Mesenchymal stem cell (in vitro differentiated cells and primary cell): ENCODE measurements at regions not wholly inside any gene's neighbourhood (a gene's known extent, or its start where the extent isn't known, plus 50 kb on each side); places are given as distances from the start of the nearest gene placed in this dataset.
A peak's percentile ranks its signal among the peaks of the same experiment; 100 is the strongest.

Source experiments
- DNase-seq: peaks from one replicate; pipeline ENCODE4 v3.0.0-alpha.2; 2013
- H2AFZ ChIP-seq: one replicate; pipeline ENCODE4 v1.6.1; 2013; ENCODE audit warnings: low read depth, mild to moderate bottlenecking, control low read depth, inconsistent platforms, low read length, moderate library complexity
- H2AK5ac ChIP-seq: 2 replicates; pipeline ENCODE4 v1.6.1; 2013; ENCODE audit warnings: low read length, moderate library complexity, mild to moderate bottlenecking, inconsistent platforms; ENCODE audit not compliant: severe bottlenecking
- H2BK120ac ChIP-seq: one replicate; pipeline ENCODE4 v1.6.1; 2013; ENCODE audit warnings: low read depth, mild to moderate bottlenecking, inconsistent platforms, low read length, moderate library complexity
- H2BK12ac ChIP-seq, 2 experiments: one replicate each; pipeline ENCODE4 v1.6.1; 2013; ENCODE audit warnings: inconsistent platforms in 2 of 2, low read length in 2 of 2, mild to moderate bottlenecking in 2 of 2, moderate library complexity in 2 of 2, control low read depth in 1 of 2
- H2BK15ac ChIP-seq: one replicate; pipeline ENCODE4 v1.6.1; 2013; ENCODE audit warnings: mild to moderate bottlenecking, low read depth, inconsistent platforms; ENCODE audit not compliant: poor library complexity, severe bottlenecking
- H2BK5ac ChIP-seq: 2 replicates; pipeline ENCODE4 v1.6.1; 2013; ENCODE audit warnings: low read depth, mild to moderate bottlenecking, low read length, control low read depth, inconsistent platforms; ENCODE audit not compliant: poor library complexity, severe bottlenecking
- H3K14ac ChIP-seq, 2 experiments: one replicate each; pipeline ENCODE4 v1.6.1; 2013; ENCODE audit warnings: inconsistent platforms in 2 of 2, low read length in 2 of 2, control low read depth in 1 of 2, mild to moderate bottlenecking in 1 of 2, moderate library complexity in 1 of 2
- H3K18ac ChIP-seq, 2 experiments: one replicate each; pipeline ENCODE4 v1.6.1; 2013; ENCODE audit warnings: inconsistent platforms in 2 of 2, low read length in 2 of 2, control low read depth in 1 of 2, low read depth in 1 of 2, mild to moderate bottlenecking in 1 of 2
- H3K23ac ChIP-seq, 2 experiments: one replicate each; pipeline ENCODE4 v1.6.1; 2013; ENCODE audit warnings: inconsistent platforms in 2 of 2, low read length in 2 of 2, mild to moderate bottlenecking in 2 of 2, moderate library complexity in 2 of 2, control low read depth in 1 of 2
- H3K27ac ChIP-seq: 2 replicates; pipeline ENCODE4 v1.5.1; 2013; ENCODE audit warnings: mild to moderate bottlenecking, moderate library complexity, low read length, control low read depth, inconsistent platforms; ENCODE audit not compliant: poor library complexity, severe bottlenecking
- H3K27me3 ChIP-seq, 2 experiments: 2 replicates each; pipeline versions ENCODE4 v1.6.1 to v1.7.0; 2013; ENCODE audit warnings: low read length in 2 of 2, mild to moderate bottlenecking in 2 of 2, moderate library complexity in 2 of 2, control low read depth in 1 of 2, inconsistent platforms in 1 of 2; ENCODE audit not compliant: control insufficient read depth in 1 of 2, insufficient read depth in 1 of 2
- H3K36me3 ChIP-seq, 2 experiments: 2 replicates each; pipeline versions ENCODE4 v1.6.1 to v1.7.0; 2013; ENCODE audit warnings: low read length in 2 of 2, control low read depth in 1 of 2, inconsistent platforms in 1 of 2, low read depth in 1 of 2, mild to moderate bottlenecking in 1 of 2; ENCODE audit not compliant: insufficient read depth in 2 of 2, control insufficient read depth in 1 of 2
- H3K4ac ChIP-seq, 2 experiments: one replicate each; pipeline ENCODE4 v1.6.1; 2013; ENCODE audit warnings: inconsistent platforms in 2 of 2, low read length in 2 of 2, mild to moderate bottlenecking in 2 of 2, moderate library complexity in 2 of 2, control low read depth in 1 of 2, low read depth in 1 of 2
- H3K4me1 ChIP-seq: 2 replicates; pipeline ENCODE4 v1.6.1; 2013; ENCODE audit warnings: low read depth, low read length, control low read depth; ENCODE audit not compliant: control insufficient read depth, insufficient read depth
- H3K4me2 ChIP-seq: 2 replicates; pipeline ENCODE4 v1.6.1; 2013; ENCODE audit warnings: low read length, mild to moderate bottlenecking, inconsistent platforms; ENCODE audit not compliant: poor library complexity, severe bottlenecking
- H3K4me3 ChIP-seq, 2 experiments: 2 replicates each; pipeline versions ENCODE4 v1.5.1 to v1.7.0; 2013; ENCODE audit warnings: low read length in 2 of 2, mild to moderate bottlenecking in 2 of 2, control low read depth in 1 of 2, low read depth in 1 of 2; ENCODE audit not compliant: insufficient read depth in 1 of 2
- H3K79me1 ChIP-seq: replicated peaks from 2 replicates; pipeline ENCODE4 v1.6.1; 2013; ENCODE audit warnings: mild to moderate bottlenecking, control low read depth, low read length, inconsistent platforms; ENCODE audit not compliant: poor library complexity, severe bottlenecking
- H3K9ac ChIP-seq: 2 replicates; pipeline ENCODE4 v1.7.0; 2013; ENCODE audit warnings: mild to moderate bottlenecking, low read length, moderate library complexity
- H3K9me3 ChIP-seq: 2 replicates; pipeline ENCODE4 v1.7.0; 2013; ENCODE audit warnings: mild to moderate bottlenecking, low read length; ENCODE audit not compliant: control insufficient read depth
- H4K8ac ChIP-seq: one replicate; pipeline ENCODE4 v1.6.1; 2013; ENCODE audit warnings: inconsistent platforms, mild to moderate bottlenecking, low read length, moderate library complexity
- H4K91ac ChIP-seq: one replicate; pipeline ENCODE4 v1.6.1; 2013; ENCODE audit warnings: mild to moderate bottlenecking, low read length, inconsistent platforms
- WGBS: methylation state at CpG from one replicate; pipeline ENCODE4 v1.1.7; 2013; ENCODE audit warnings: mixed read lengths; 5-methylcytosine and 5-hydroxymethylcytosine counted together

DNA sequence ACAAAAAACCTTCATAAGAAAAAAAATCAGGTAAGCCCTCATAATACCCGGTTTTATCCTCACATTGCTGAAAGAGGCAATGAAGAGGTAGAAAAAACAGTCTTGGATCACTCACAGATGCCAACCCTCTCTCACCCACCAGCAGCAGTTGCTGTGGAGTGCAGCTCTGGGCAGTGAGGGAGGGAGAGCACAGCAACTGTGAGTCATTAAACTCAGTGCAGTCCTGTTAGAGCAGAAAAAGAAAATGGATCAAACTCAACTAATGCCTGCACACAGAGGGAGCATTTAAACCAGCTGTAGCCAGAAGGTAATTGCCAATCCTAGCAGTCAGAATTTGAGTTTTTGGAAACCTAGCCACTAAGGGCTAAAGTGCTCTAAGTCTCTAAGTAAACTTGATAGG, 1050.6 kb upstream of the ALCAM start:
- no peak overlapping the region for H2AK5ac ChIP-seq
- no peaks in the 10 kb centered on the region for H3K79me1 ChIP-seq
- H3K4ac ChIP-seq: no peak overlapping the region
- H2BK12ac ChIP-seq: no peak overlapping the region
- DNase-seq: no peak
- no peak overlapping the region for H3K4me2 ChIP-seq
- no peaks in the 10 kb centered on the region for H3K4me1 ChIP-seq
- H3K9me3 ChIP-seq: peaks cover 12% of the 10 kb centered on the region
- no peak overlapping the region for H4K8ac ChIP-seq
- no peak overlapping the region for H3K27ac ChIP-seq
- H3K14ac ChIP-seq: no peak overlapping the region
- no peak overlapping the region for H3K18ac ChIP-seq
- no peak overlapping the region for H4K91ac ChIP-seq
- no peak overlapping the region for H2AFZ ChIP-seq
- H2BK5ac ChIP-seq: no peak overlapping the region
- H3K23ac ChIP-seq: no peak overlapping the region
- H3K36me3 ChIP-seq: no peaks in the 10 kb centered on the region
- no peak overlapping the region for H2BK15ac ChIP-seq
- H3K27me3 ChIP-seq: no peaks in the 10 kb centered on the region
- no CpG with 5 or more reads among the region's 1 CpG for WGBS
- H3K4me3 ChIP-seq: no peak overlapping the region
- no peak overlapping the region for H2BK120ac ChIP-seq
- no peak overlapping the region for H3K9ac ChIP-seq

DNA sequence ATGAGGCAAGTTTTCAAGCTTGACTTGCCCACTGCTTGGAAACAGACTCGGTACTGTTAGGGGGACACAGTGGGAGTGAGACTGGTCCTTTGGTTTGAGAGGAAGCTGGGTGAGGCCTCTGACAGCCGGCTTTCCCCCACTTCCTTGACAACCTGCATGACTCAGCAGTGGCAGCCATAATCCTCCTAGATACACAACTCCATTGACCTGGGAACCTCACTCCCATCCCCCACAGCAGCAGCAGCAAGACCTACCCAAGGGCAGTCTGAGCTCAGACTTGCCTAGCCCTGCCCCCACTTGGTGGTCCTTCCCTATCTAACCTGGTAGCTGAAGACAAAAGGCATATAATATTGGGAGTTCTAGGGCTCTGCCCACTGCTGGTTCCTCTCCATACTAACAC, 1043.5 kb upstream of the ALCAM start:
- WGBS: 92% methylated on average over 2 of the region's 2 CpGs
- no peak for DNase-seq
- no peak overlapping the region for H3K4me2 ChIP-seq
- no peak overlapping the region for H3K27ac ChIP-seq
- no peak overlapping the region for H2BK120ac ChIP-seq
- H3K9ac ChIP-seq: no peak overlapping the region
- no peak overlapping the region for H2BK12ac ChIP-seq
- no peaks in the 10 kb centered on the region for H3K4me1 ChIP-seq
- H3K79me1 ChIP-seq: no peaks in the 10 kb centered on the region
- H3K4me3 ChIP-seq: no peak overlapping the region
- no peak overlapping the region for H3K23ac ChIP-seq
- H3K9me3 ChIP-seq: peaks cover 37% of the 10 kb centered on the region
- no peak overlapping the region for H3K18ac ChIP-seq
- no peak overlapping the region for H3K4ac ChIP-seq
- no peaks in the 10 kb centered on the region for H3K36me3 ChIP-seq
- no peaks in the 10 kb centered on the region for H3K27me3 ChIP-seq
- H4K91ac ChIP-seq: no peak overlapping the region
- no peak overlapping the region for H4K8ac ChIP-seq
- peak overlapping the region; percentile 10 for H2AFZ ChIP-seq
- peak overlapping the region in 1 of 2 experiments; percentile 41 for H3K14ac ChIP-seq
- H2AK5ac ChIP-seq: no peak overlapping the region
- no peak overlapping the region for H2BK5ac ChIP-seq
- no peak overlapping the region for H2BK15ac ChIP-seq

- no peak for DNase-seq
- Histone ChIP-seq H3K4me1 (no peaks in the 10 kb centered on the region), H2BK120ac (no peak overlapping the region), H3K36me3 (no peaks in the 10 kb centered on the region), H3K4me3 (no peak overlapping the region), H3K14ac (no peak overlapping the region), H4K91ac (no peak overlapping the region), H3K79me1 (no peaks in the 10 kb centered on the region), H2AFZ (no peak overlapping the region), H2BK5ac (no peak overlapping the region), H3K4me2 (no peak overlapping the region), H3K23ac (no peak overlapping the region), H2BK15ac (no peak overlapping the region), H2AK5ac (no peak overlapping the region), H3K27ac (no peak overlapping the region), H3K4ac (no peak overlapping the region), H3K18ac (no peak overlapping the region), H3K27me3 (no peaks in the 10 kb centered on the region), H4K8ac (no peak overlapping the region), H2BK12ac (no peak overlapping the region), H3K9me3 (peaks cover 7% of the 10 kb centered on the region), H3K9ac (no peak overlapping the region)
- 80% methylated on average over 1 of the region's 1 CpG for WGBS
Observed at GRCh38 chr3:104347291-104347690, 1019.4 kb upstream of the ALCAM start.

DNA sequence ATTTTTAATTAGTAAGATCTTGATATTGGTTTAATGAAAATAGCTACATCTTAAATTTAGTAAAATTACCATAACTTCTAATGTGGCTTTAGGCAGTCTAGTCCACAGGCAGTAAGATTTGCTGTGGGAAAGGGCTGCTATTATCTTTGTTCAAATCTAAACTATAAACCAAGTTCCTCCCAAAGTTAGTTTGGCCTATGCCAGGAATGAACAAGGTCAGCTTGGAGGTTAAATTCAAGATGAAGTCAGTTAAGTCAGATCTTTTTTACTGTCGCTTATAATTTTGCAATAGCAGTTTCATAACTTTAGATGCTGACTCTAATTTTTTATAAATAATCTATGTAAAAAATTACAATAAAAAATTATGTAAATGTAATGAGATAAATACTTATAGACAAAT, 1016.9 kb upstream of the ALCAM start:
- H3K27me3 ChIP-seq: no peaks in the 10 kb centered on the region
- no peak overlapping the region for H3K18ac ChIP-seq
- H4K8ac ChIP-seq: no peak overlapping the region
- peaks cover 12% of the 10 kb centered on the region for H3K9me3 ChIP-seq
- H3K79me1 ChIP-seq: no peaks in the 10 kb centered on the region
- no peak overlapping the region for H2BK120ac ChIP-seq
- no peak overlapping the region for H2BK15ac ChIP-seq
- no peak overlapping the region for H3K14ac ChIP-seq
- no peak overlapping the region for H4K91ac ChIP-seq
- H2BK5ac ChIP-seq: no peak overlapping the region
- WGBS: no CpG with 5 or more reads among the region's 1 CpG
- no peak overlapping the region for H2AK5ac ChIP-seq
- no peak overlapping the region for H2AFZ ChIP-seq
- H3K4me3 ChIP-seq: no peak overlapping the region
- no peak overlapping the region for H3K9ac ChIP-seq
- no peak overlapping the region for H3K23ac ChIP-seq
- no peaks in the 10 kb centered on the region for H3K36me3 ChIP-seq
- H3K4me2 ChIP-seq: no peak overlapping the region
- no peak overlapping the region for H3K27ac ChIP-seq
- no peak overlapping the region for H2BK12ac ChIP-seq
- H3K4ac ChIP-seq: no peak overlapping the region
- H3K4me1 ChIP-seq: no peaks in the 10 kb centered on the region
- DNase-seq: peak; percentile 5
